Trophoblast cell (in vitro differentiated cells and primary cell): ENCODE measurements at regions not wholly inside any gene's neighbourhood (a gene's known extent, or its start where the extent isn't known, plus 50 kb on each side); places are given as distances from the start of the nearest gene placed in this dataset.

Source experiments
- DNase-seq, 2 donors: peaks; one replicate each; pipeline ENCODE4 v3.0.0-alpha.2; 2016
- H2AFZ ChIP-seq: 2 replicates; pipeline ENCODE4 v1.6.1; 2013; ENCODE audit warnings: low read length, moderate library complexity, mild to moderate bottlenecking; ENCODE audit not compliant: insufficient read depth, poor library complexity
- H2AK5ac ChIP-seq: 2 replicates; pipeline ENCODE4 v1.6.1; 2013; ENCODE audit warnings: mild to moderate bottlenecking, low read length
- H2BK120ac ChIP-seq: 2 replicates; pipeline ENCODE4 v1.6.1; 2013; ENCODE audit warnings: low read length, mild to moderate bottlenecking, moderate library complexity; ENCODE audit not compliant: insufficient read depth, poor library complexity
- H2BK12ac ChIP-seq: 2 replicates; pipeline ENCODE4 v1.6.1; 2013; ENCODE audit warnings: mild to moderate bottlenecking, low read length, moderate library complexity
- H2BK5ac ChIP-seq: 2 replicates; pipeline ENCODE4 v1.6.1; 2013; ENCODE audit warnings: low read length, low read depth, moderate library complexity, mild to moderate bottlenecking; ENCODE audit not compliant: poor library complexity
- H3K14ac ChIP-seq: 2 replicates; pipeline ENCODE4 v1.6.1; 2013; ENCODE audit warnings: mild to moderate bottlenecking, low read length
- H3K18ac ChIP-seq: 2 replicates; pipeline ENCODE4 v1.6.1; 2013; ENCODE audit warnings: mild to moderate bottlenecking, low read length
- H3K23ac ChIP-seq: 2 replicates; pipeline ENCODE4 v1.6.1; 2013; ENCODE audit warnings: low read length
- H3K27ac ChIP-seq: 2 replicates; pipeline ENCODE4 v1.5.1; 2013; ENCODE audit warnings: low read depth, mild to moderate bottlenecking, inconsistent platforms, low read length, moderate library complexity
- H3K27me3 ChIP-seq: 2 replicates; pipeline ENCODE4 v1.6.1; 2013; ENCODE audit warnings: inconsistent platforms, mild to moderate bottlenecking, low read length, moderate library complexity; ENCODE audit not compliant: insufficient read depth
- H3K36me3 ChIP-seq, 2 experiments: 1 replicate in 1 of 2; 2 replicates in 1 of 2; pipeline ENCODE4 v1.6.1; 2013; ENCODE audit warnings: low read length in 2 of 2, mild to moderate bottlenecking in 2 of 2, moderate library complexity in 1 of 2; ENCODE audit not compliant: insufficient read depth in 2 of 2, control insufficient read depth in 1 of 2
- H3K4ac ChIP-seq: 2 replicates; pipeline ENCODE4 v1.6.1; 2013; ENCODE audit warnings: low read depth, mild to moderate bottlenecking, low read length, moderate library complexity
- H3K4me1 ChIP-seq, 2 experiments: 1 replicate in 1 of 2; 2 replicates in 1 of 2; pipeline ENCODE4 v1.6.1; 2013; ENCODE audit warnings: low read length in 2 of 2, mild to moderate bottlenecking in 2 of 2, moderate library complexity in 1 of 2; ENCODE audit not compliant: insufficient read depth in 2 of 2, control insufficient read depth in 1 of 2
- H3K4me2 ChIP-seq: 2 replicates; pipeline ENCODE4 v1.6.1; 2013; ENCODE audit warnings: inconsistent platforms, mild to moderate bottlenecking, low read length, moderate library complexity
- H3K4me3 ChIP-seq: 2 replicates; pipeline ENCODE4 v1.5.1; 2013; ENCODE audit warnings: mild to moderate bottlenecking, low read depth, low read length, inconsistent platforms
- H3K79me1 ChIP-seq: one replicate; pipeline ENCODE4 v1.6.1; 2013; ENCODE audit warnings: low read length
- H3K79me2 ChIP-seq: 2 replicates; pipeline ENCODE4 v1.6.1; 2013; ENCODE audit warnings: low read length, mild to moderate bottlenecking; ENCODE audit not compliant: control insufficient read depth, insufficient read depth, poor library complexity
- H3K9ac ChIP-seq: 2 replicates; pipeline ENCODE4 v1.6.1; 2013; ENCODE audit warnings: mild to moderate bottlenecking, low read length
- H3K9me3 ChIP-seq: 2 replicates; pipeline ENCODE4 v1.6.1; 2013; ENCODE audit warnings: low read depth, mild to moderate bottlenecking, control low read depth, inconsistent platforms, low read length; ENCODE audit not compliant: insufficient read depth
- H4K12ac ChIP-seq: 2 replicates; pipeline ENCODE4 v1.6.1; 2013; ENCODE audit warnings: low read depth, mild to moderate bottlenecking, low read length, moderate library complexity
- H4K8ac ChIP-seq: 2 replicates; pipeline ENCODE4 v1.6.1; 2013; ENCODE audit warnings: low read depth, mild to moderate bottlenecking, low read length, moderate library complexity
- H4K91ac ChIP-seq: one replicate; pipeline ENCODE4 v1.6.1; 2013; ENCODE audit warnings: low read depth, mild to moderate bottlenecking, low read length, moderate library complexity
- WGBS: extraction: QIAGEN DNeasy Blood & Tissue Kit; methylation state at CpG from one replicate; pipeline ENCODE4 v1.1.7; 2013; ENCODE audit warnings: missing lambda C conversion rate; ENCODE audit not compliant: insufficient read length, insufficient coverage; ENCODE audit errors: extremely low coverage; 5-methylcytosine and 5-hydroxymethylcytosine counted together

DNA sequence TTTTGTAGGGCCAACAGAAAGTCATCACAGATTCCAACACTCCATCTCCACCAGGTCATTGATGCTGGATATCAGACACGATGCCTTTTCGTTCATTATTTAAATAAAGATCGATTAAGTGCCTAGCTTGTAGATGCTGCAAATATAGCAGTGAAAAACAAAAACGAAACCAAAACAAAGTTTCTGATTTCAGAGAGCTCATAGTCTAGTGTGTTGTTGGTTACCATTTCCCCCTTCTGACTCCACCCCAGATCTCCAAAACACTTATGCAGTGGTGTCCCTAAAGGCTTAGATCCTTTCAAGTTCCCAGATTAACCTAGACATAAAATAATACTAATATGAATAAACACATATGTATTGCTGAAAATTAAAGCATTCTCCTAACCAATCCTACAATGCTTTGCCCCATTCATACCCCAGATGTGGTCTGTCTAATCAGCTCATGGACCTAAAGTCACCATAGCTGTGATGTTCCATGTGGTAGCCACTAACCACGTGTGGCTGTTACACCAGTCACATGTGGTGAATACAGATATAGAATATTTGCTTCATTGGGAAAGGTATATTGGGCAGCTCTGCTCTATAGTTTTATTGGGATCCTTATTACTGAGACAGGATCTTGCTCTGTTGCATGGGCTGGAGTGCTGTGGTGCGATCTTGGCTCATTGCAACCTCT lies 787.2 kb downstream of the TDRD15 start:
- H3K9ac ChIP-seq, result no peak overlapping the region
- no peak overlapping the region for H2AK5ac ChIP-seq
- no peak overlapping the region for H3K18ac ChIP-seq
- no peaks in the 10 kb centered on the region for H3K4me1 ChIP-seq
- no peak overlapping the region for H3K4me2 ChIP-seq
- no peak overlapping the region for H3K4me3 ChIP-seq
- H3K27ac ChIP-seq, result no peak overlapping the region
- no CpG with 5 or more reads among the region's 6 CpGs for WGBS
- H3K9me3 ChIP-seq, result no peaks in the 10 kb centered on the region
- H3K4ac ChIP-seq, result no peak overlapping the region
- no peak overlapping the region for H2BK12ac ChIP-seq
- no peaks in the 10 kb centered on the region for H3K79me1 ChIP-seq
- no peak overlapping the region for H4K8ac ChIP-seq
- H2AFZ ChIP-seq, result no peak overlapping the region
- no peak overlapping the region for H4K91ac ChIP-seq
- H3K79me2 ChIP-seq, result no peaks in the 10 kb centered on the region
- no peak overlapping the region for H2BK120ac ChIP-seq
- H2BK5ac ChIP-seq, result no peak overlapping the region
- no peak overlapping the region for H4K12ac ChIP-seq
- no peak for DNase-seq
- no peak overlapping the region for H3K14ac ChIP-seq
- H3K36me3 ChIP-seq, result no peaks in the 10 kb centered on the region
- no peaks in the 10 kb centered on the region for H3K27me3 ChIP-seq
- H3K23ac ChIP-seq, result no peak overlapping the region

GRCh38 chr2:21912405-21912804 lies 788.6 kb downstream of the TDRD15 start:
- Histone ChIP-seq H3K4ac (no peak overlapping the region), H3K9ac (no peak overlapping the region), H3K4me2 (no peak overlapping the region), H2BK5ac (no peak overlapping the region), H3K4me1 (no peaks in the 10 kb centered on the region), H3K9me3 (no peaks in the 10 kb centered on the region), H3K27me3 (no peaks in the 10 kb centered on the region), H2AK5ac (no peak overlapping the region), H2BK120ac (no peak overlapping the region), H4K12ac (no peak overlapping the region), H3K79me1 (no peaks in the 10 kb centered on the region), H3K27ac (no peak overlapping the region), H3K14ac (no peak overlapping the region), H4K8ac (no peak overlapping the region), H2BK12ac (no peak overlapping the region), H3K4me3 (no peak overlapping the region), H3K36me3 (no peaks in the 10 kb centered on the region), H4K91ac (no peak overlapping the region), H3K18ac (no peak overlapping the region), H3K23ac (no peak overlapping the region), H3K79me2 (no peaks in the 10 kb centered on the region), H2AFZ (no peak overlapping the region)
- WGBS, result no CpG with 5 or more reads among the region's 3 CpGs
- DNase-seq, result no peak

GRCh38 chr2:21915201-21915600 lies 791.4 kb downstream of the TDRD15 start:
- no peak overlapping the region for H3K4ac ChIP-seq
- H3K14ac ChIP-seq, result no peak overlapping the region
- no peak for DNase-seq
- H3K4me1 ChIP-seq, result no peaks in the 10 kb centered on the region
- no peak overlapping the region for H3K9ac ChIP-seq
- H3K9me3 ChIP-seq, result no peaks in the 10 kb centered on the region
- H3K79me2 ChIP-seq, result no peaks in the 10 kb centered on the region
- no peaks in the 10 kb centered on the region for H3K27me3 ChIP-seq
- H3K27ac ChIP-seq, result no peak overlapping the region
- H2AFZ ChIP-seq, result no peak overlapping the region
- H2BK5ac ChIP-seq, result no peak overlapping the region
- H3K36me3 ChIP-seq, result no peaks in the 10 kb centered on the region
- H4K91ac ChIP-seq, result no peak overlapping the region
- H4K12ac ChIP-seq, result no peak overlapping the region
- no CpG with 5 or more reads among the region's 1 CpG for WGBS
- H2AK5ac ChIP-seq, result no peak overlapping the region
- no peak overlapping the region for H4K8ac ChIP-seq
- H2BK12ac ChIP-seq, result no peak overlapping the region
- H3K23ac ChIP-seq, result no peak overlapping the region
- H3K18ac ChIP-seq, result no peak overlapping the region
- H2BK120ac ChIP-seq, result no peak overlapping the region
- no peaks in the 10 kb centered on the region for H3K79me1 ChIP-seq
- no peak overlapping the region for H3K4me2 ChIP-seq
- H3K4me3 ChIP-seq, result no peak overlapping the region

DNA sequence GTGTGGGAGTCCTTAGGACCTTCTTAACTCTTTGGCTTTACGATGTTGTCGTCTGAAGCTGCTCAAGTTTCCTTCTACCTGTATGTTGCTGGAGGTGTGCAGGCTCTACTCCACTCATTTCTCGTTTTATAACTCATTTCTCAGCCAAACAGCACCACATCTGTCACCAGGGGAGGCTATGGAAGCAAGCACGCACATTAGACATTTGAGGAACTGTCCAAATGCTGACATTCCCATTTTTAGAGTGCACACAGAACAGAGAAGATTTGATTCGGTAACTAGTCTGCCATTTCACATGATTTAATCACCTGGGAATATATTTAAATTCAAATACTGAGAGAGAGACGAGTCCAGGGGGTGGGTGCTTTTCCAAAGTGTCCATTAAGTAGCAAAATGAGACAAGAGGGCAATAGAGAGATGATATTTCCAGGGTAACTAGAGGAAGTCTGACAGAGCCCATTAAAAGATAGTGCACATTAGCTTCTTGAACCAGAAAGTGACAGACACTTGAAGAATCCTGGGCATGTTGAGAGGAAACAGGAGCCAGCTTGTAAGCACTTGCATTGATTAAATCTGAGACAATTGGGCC lies 793.3 kb downstream of the TDRD15 start:
- no peak overlapping the region for H3K23ac ChIP-seq
- H3K79me2 ChIP-seq, result no peaks in the 10 kb centered on the region
- no peak overlapping the region for H3K14ac ChIP-seq
- H2BK120ac ChIP-seq, result no peak overlapping the region
- no peak for DNase-seq
- H3K4me2 ChIP-seq, result no peak overlapping the region
- H3K4me3 ChIP-seq, result no peak overlapping the region
- no peak overlapping the region for H3K4ac ChIP-seq
- no peak overlapping the region for H3K9ac ChIP-seq
- no CpG with 5 or more reads among the region's 6 CpGs for WGBS
- H4K91ac ChIP-seq, result no peak overlapping the region
- H3K27ac ChIP-seq, result no peak overlapping the region
- H4K8ac ChIP-seq, result no peak overlapping the region
- H3K79me1 ChIP-seq, result no peaks in the 10 kb centered on the region
- no peaks in the 10 kb centered on the region for H3K9me3 ChIP-seq
- H3K36me3 ChIP-seq, result no peaks in the 10 kb centered on the region
- H3K27me3 ChIP-seq, result no peaks in the 10 kb centered on the region
- no peak overlapping the region for H2AK5ac ChIP-seq
- H2AFZ ChIP-seq, result no peak overlapping the region
- no peak overlapping the region for H2BK12ac ChIP-seq
- no peak overlapping the region for H2BK5ac ChIP-seq
- no peak overlapping the region for H3K18ac ChIP-seq
- H3K4me1 ChIP-seq, result no peaks in the 10 kb centered on the region
- H4K12ac ChIP-seq, result no peak overlapping the region
